SK-N-SH treated with all-trans-retinoic acid at 6 μM for 48 hours (cell line): ENCODE measurements at regions not wholly inside any gene's neighbourhood (a gene's known extent, or its start where the extent isn't known, plus 50 kb on each side); places are given as distances from the start of the nearest gene placed in this dataset.
A peak's percentile ranks its signal among the peaks of the same experiment; 100 is the strongest.

Experiments used
- ATAC-seq: fragments of 200-7000 bp; cut with Tn5 transposase; 3 replicates; pipeline ENCODE4 v1.9.1; 2020; ENCODE audit warnings: mild to moderate bottlenecking, moderate library complexity
- ARNTL ChIP-seq: fragments of 450-650 bp; formaldehyde crosslinking; IDR thresholded peaks from 2 replicates; pipeline ENCODE4 v1.5.0; 2020; ENCODE audit warnings: low read depth, mild to moderate bottlenecking, moderate library complexity, borderline replicate concordance
- CSDC2 ChIP-seq: fragments of 250-450 bp; sonication (Bioruptor Pico); IDR thresholded peaks from 2 replicates; pipeline ENCODE4 v1.5.0; 2020; ENCODE audit warnings: mild to moderate bottlenecking, moderate library complexity
- CSRNP3 ChIP-seq: fragments of 250-450 bp; sonication (Bioruptor Pico); IDR thresholded peaks from 2 replicates; pipeline ENCODE4 v1.5.1; 2021; ENCODE audit warnings: mild to moderate bottlenecking, moderate library complexity
- ESRRG ChIP-seq: fragments of 250-450 bp; sonication (Bioruptor Pico); IDR thresholded peaks from 2 replicates; pipeline ENCODE4 v1.6.1; 2021; ENCODE audit warnings: mild to moderate bottlenecking
- GLIS3 ChIP-seq: fragments of 250-450 bp; sonication (Bioruptor Pico); IDR thresholded peaks from 2 replicates; pipeline ENCODE4 v1.5.0; 2020; ENCODE audit warnings: mild to moderate bottlenecking, moderate library complexity
- ISL1 ChIP-seq: fragments of 250-450 bp; sonication (Bioruptor Pico); IDR thresholded peaks from 2 replicates; pipeline ENCODE4 v2.1.2; 2022; ENCODE audit warnings: mild to moderate bottlenecking, moderate library complexity
- OSR1 ChIP-seq: fragments of 250-450 bp; sonication (Bioruptor Pico); IDR thresholded peaks from 2 replicates; pipeline ENCODE4 v1.8.0; 2022; ENCODE audit warnings: moderate library complexity, mild to moderate bottlenecking, inconsistent platforms
- PATZ1 ChIP-seq: fragments of 250-450 bp; sonication (Bioruptor Pico); IDR thresholded peaks from 2 replicates; pipeline ENCODE4 v1.8.0; 2020; ENCODE audit warnings: mild to moderate bottlenecking, moderate library complexity, borderline replicate concordance
- RARB ChIP-seq: fragments of 250-450 bp; sonication (Bioruptor Pico); IDR thresholded peaks from 2 replicates; pipeline ENCODE4 v1.8.0; 2021; ENCODE audit warnings: mild to moderate bottlenecking, moderate library complexity
- TCF4 ChIP-seq: fragments of 250-450 bp; sonication (Bioruptor Pico); IDR thresholded peaks from 2 replicates; pipeline ENCODE4 v1.8.0; 2021; ENCODE audit warnings: mild to moderate bottlenecking, moderate library complexity, borderline replicate concordance
- TOX ChIP-seq: fragments of 250-450 bp; sonication (Bioruptor Pico); IDR thresholded peaks from 2 replicates; pipeline ENCODE4 v1.8.0; 2021; ENCODE audit warnings: mild to moderate bottlenecking, moderate library complexity, borderline replicate concordance
- ZC3H10 ChIP-seq: fragments of 250-450 bp; sonication (Bioruptor Pico); IDR thresholded peaks from 2 replicates; pipeline ENCODE4 v1.5.1; 2021; ENCODE audit warnings: mild to moderate bottlenecking, moderate library complexity
- ZFP30 ChIP-seq: fragments of 450-650 bp; formaldehyde crosslinking; IDR thresholded peaks from 2 replicates; pipeline ENCODE4 v1.5.0; 2022; ENCODE audit warnings: mild to moderate bottlenecking, moderate library complexity
- ZNF565 ChIP-seq: fragments of 450-650 bp; formaldehyde crosslinking; conservative IDR thresholded peaks from 2 replicates; pipeline ENCODE4 v1.5.0; 2020; ENCODE audit warnings: low read depth, mild to moderate bottlenecking, moderate library complexity
- ZNF70 ChIP-seq: fragments of 450-650 bp; formaldehyde crosslinking; IDR thresholded peaks from 2 replicates; pipeline ENCODE4 v1.5.0; 2020; ENCODE audit warnings: mild to moderate bottlenecking, moderate library complexity
- ZNF8 ChIP-seq: fragments of 450-650 bp; formaldehyde crosslinking; IDR thresholded peaks from 2 replicates; pipeline ENCODE4 v1.5.0; 2020; ENCODE audit warnings: mild to moderate bottlenecking, moderate library complexity
- TF ChIP-seq, protein P1 (sequence below): fragments of 250-450 bp; sonication (Bioruptor Pico); IDR thresholded peaks from 2 replicates; pipeline ENCODE4 v1.5.0; 2020; ENCODE audit warnings: mild to moderate bottlenecking, moderate library complexity
- TF ChIP-seq, protein P2 (sequence below): fragments of 250-450 bp; sonication (Bioruptor Pico); IDR thresholded peaks from 2 replicates; pipeline ENCODE4 v1.5.1; 2020; ENCODE audit warnings: low read depth, mild to moderate bottlenecking, moderate library complexity
- TF ChIP-seq, protein P3 (sequence below): fragments of 250-450 bp; sonication (Bioruptor Pico); IDR thresholded peaks from 2 replicates; pipeline ENCODE4 v1.8.0; 2021; ENCODE audit warnings: low read depth, mild to moderate bottlenecking, moderate library complexity, borderline replicate concordance

DNA sequence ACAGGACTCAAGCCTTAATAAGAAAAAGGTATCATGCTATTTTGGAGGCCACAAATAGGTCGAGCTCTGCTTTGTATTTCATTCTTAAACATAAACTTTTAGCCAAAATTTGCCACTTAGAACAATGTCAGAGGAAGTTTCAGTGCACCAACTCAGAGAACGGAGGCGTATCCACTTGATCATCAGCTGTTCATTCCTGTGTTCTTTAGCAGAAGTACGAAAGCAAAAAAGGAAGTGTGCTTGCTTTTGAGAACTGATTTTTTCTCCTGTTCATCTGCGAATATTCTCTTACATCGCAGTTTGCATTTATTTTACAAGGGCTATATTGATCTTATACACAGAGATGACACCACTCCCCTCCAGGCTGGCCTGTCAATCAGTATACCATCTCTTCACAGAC is 188.6 kb upstream of the SOX5 start:
- TF ChIP-seq PATZ1 (no peak), TOX (CRISPR knock-in tag) (no peak), ZNF8 (CRISPR knock-in tag) (no peak)
- no peak for ATAC-seq

DNA sequence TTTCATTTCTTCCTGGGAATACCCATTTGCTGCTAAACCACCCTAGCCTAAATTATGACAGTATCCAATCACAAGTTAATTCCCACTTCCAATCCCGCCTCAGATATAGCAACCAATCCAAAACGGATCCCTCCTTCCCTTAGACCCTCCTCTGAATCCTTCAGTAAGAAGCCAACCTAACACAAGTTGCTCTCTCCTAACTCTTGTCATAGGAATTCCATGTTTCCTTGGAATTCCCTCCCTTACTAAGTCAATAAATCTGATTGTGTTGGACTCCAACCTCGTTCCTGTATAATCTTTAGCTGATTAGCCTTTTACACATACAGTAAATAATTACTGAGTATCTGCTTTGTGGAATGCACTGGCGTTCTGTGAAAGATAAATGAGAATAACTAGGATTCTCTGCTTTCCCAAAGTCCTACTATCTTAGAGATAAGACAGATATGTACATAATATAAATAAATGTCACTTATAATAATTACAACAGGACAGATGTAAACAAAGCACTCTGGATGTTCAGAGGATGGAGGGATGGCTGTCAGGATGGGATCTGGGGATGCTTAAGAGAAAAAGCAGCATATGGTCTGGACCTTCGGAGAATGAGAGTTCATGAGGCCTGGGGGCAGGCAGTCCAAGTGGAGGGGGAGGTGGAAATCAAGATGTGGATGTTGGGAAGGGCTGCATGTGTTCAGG is 185.8 kb upstream of the SOX5 start:
- no peak for ATAC-seq
- TF ChIP-seq TCF4 (0 out of 2 replicates have a peak, but pooled peaks have one; percentile 20), PATZ1 (no peak), ISL1 (CRISPR knock-in tag) (no peak), RARB (CRISPR knock-in tag) (no peak)

DNA sequence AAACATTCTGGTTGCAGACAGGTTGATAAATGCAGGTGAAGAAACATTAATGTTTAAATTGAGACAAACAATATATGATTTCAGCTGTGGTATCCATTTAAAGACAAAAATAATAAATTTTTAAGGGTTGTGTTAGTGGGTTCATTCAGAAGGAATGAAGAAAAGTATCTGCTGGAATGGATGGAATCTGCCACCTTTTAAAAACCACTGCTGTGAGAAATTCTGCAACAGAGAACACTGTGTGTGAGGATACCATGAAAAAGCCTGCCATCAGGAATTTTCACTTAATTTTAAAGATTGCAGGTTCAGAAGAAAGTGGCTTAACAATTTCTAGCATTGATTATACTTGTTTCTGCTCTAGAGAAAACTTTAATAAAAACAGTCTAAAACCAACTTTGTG is 184.6 kb upstream of the SOX5 start:
- no peak for ATAC-seq

GRCh38 chr12:24133384-24133783 is 183.9 kb upstream of the SOX5 start:
- no peak for TF ChIP-seq ZNF70
- no peak for TF ChIP-seq TOX (CRISPR knock-in tag)
- TF ChIP-seq ESRRG (CRISPR knock-in tag) = no peak
- TF ChIP-seq ZC3H10 (CRISPR knock-in tag) = no peak
- no peak for TF ChIP-seq GLIS3 (CRISPR knock-in tag)
- no peak for TF ChIP-seq OSR1 (CRISPR knock-in tag)
- TF ChIP-seq ZNF565 (CRISPR knock-in tag) = no peak
- TF ChIP-seq ZFP30 (CRISPR knock-in tag) = no peak
- TF ChIP-seq, protein P1, sequence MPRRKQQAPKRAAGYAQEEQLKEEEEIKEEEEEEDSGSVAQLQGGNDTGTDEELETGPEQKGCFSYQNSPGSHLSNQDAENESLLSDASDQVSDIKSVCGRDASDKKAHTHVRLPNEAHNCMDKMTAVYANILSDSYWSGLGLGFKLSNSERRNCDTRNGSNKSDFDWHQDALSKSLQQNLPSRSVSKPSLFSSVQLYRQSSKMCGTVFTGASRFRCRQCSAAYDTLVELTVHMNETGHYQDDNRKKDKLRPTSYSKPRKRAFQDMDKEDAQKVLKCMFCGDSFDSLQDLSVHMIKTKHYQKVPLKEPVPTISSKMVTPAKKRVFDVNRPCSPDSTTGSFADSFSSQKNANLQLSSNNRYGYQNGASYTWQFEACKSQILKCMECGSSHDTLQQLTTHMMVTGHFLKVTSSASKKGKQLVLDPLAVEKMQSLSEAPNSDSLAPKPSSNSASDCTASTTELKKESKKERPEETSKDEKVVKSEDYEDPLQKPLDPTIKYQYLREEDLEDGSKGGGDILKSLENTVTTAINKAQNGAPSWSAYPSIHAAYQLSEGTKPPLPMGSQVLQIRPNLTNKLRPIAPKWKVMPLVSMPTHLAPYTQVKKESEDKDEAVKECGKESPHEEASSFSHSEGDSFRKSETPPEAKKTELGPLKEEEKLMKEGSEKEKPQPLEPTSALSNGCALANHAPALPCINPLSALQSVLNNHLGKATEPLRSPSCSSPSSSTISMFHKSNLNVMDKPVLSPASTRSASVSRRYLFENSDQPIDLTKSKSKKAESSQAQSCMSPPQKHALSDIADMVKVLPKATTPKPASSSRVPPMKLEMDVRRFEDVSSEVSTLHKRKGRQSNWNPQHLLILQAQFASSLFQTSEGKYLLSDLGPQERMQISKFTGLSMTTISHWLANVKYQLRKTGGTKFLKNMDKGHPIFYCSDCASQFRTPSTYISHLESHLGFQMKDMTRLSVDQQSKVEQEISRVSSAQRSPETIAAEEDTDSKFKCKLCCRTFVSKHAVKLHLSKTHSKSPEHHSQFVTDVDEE (CRISPR knock-in tag) = no peak
- TF ChIP-seq, all 23 proteins: peak for 0
- no peak for ATAC-seq

More for the DNA sequence above, 184.6 kb upstream of the SOX5 start:
- TF ChIP-seq ZFP30 (CRISPR knock-in tag) (no peak), ZC3H10 (CRISPR knock-in tag) (no peak), CSRNP3 (CRISPR knock-in tag) (no peak), ARNTL (no peak), OSR1 (CRISPR knock-in tag) (no peak), GLIS3 (CRISPR knock-in tag) (no peak), ESRRG (CRISPR knock-in tag) (no peak), ZNF8 (CRISPR knock-in tag) (no peak), CSDC2 (CRISPR knock-in tag) (no peak), RARB (CRISPR knock-in tag) (no peak)
- TF ChIP-seq, protein P2, sequence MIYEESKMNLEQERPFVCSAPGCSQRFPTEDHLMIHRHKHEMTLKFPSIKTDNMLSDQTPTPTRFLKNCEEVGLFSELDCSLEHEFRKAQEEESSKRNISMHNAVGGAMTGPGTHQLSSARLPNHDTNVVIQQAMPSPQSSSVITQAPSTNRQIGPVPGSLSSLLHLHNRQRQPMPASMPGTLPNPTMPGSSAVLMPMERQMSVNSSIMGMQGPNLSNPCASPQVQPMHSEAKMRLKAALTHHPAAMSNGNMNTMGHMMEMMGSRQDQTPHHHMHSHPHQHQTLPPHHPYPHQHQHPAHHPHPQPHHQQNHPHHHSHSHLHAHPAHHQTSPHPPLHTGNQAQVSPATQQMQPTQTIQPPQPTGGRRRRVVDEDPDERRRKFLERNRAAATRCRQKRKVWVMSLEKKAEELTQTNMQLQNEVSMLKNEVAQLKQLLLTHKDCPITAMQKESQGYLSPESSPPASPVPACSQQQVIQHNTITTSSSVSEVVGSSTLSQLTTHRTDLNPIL (CRISPR knock-in tag) = no peak
- TF ChIP-seq, protein P3, sequence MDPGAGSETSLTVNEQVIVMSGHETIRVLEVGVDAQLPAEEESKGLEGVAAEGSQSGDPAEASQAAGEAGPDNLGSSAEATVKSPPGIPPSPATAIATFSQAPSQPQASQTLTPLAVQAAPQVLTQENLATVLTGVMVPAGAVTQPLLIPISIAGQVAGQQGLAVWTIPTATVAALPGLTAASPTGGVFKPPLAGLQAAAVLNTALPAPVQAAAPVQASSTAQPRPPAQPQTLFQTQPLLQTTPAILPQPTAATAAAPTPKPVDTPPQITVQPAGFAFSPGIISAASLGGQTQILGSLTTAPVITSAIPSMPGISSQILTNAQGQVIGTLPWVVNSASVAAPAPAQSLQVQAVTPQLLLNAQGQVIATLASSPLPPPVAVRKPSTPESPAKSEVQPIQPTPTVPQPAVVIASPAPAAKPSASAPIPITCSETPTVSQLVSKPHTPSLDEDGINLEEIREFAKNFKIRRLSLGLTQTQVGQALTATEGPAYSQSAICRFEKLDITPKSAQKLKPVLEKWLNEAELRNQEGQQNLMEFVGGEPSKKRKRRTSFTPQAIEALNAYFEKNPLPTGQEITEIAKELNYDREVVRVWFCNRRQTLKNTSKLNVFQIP (CRISPR knock-in tag) = no peak
